Glutamatergic neuron (in vitro differentiated cells): ENCODE measurements at regions not wholly inside any gene's neighbourhood (a gene's known extent, or its start where the extent isn't known, plus 50 kb on each side); places are given as distances from the start of the nearest gene placed in this dataset.

Experiments
- DNase-seq: peaks from one replicate; pipeline ENCODE4 v3.0.0; 2022
- H3K27ac Mint-ChIP-seq: one replicate; pipeline ENCODE4 v1.8.0; 2020; ENCODE audit warnings: mild to moderate bottlenecking, mixed read lengths, inconsistent platforms; ENCODE audit not compliant: unreplicated experiment
- H3K27me3 Mint-ChIP-seq: one replicate; pipeline ENCODE4 v1.8.0; 2020; ENCODE audit warnings: mild to moderate bottlenecking, moderate library complexity, mixed read lengths, inconsistent platforms; ENCODE audit not compliant: unreplicated experiment
- H3K36me3 Mint-ChIP-seq: one replicate; pipeline ENCODE4 v1.8.0; 2020; ENCODE audit warnings: mild to moderate bottlenecking, mixed read lengths, inconsistent platforms; ENCODE audit not compliant: unreplicated experiment
- H3K4me1 Mint-ChIP-seq: one replicate; pipeline ENCODE4 v1.8.0; 2020; ENCODE audit warnings: mild to moderate bottlenecking, low read depth, mixed read lengths, inconsistent platforms; ENCODE audit not compliant: unreplicated experiment
- H3K4me3 Mint-ChIP-seq: one replicate; pipeline ENCODE4 v1.8.0; 2020; ENCODE audit warnings: mild to moderate bottlenecking, mixed read lengths, inconsistent platforms; ENCODE audit not compliant: unreplicated experiment
- H3K9me3 Mint-ChIP-seq: one replicate; pipeline ENCODE4 v1.8.0; 2020; ENCODE audit warnings: mild to moderate bottlenecking, moderate library complexity, mixed read lengths, inconsistent platforms; ENCODE audit not compliant: unreplicated experiment
- TF ChIP-seq, protein P1 (sequence below): fragments of 200-600 bp; sonication (generic); IDR thresholded peaks from one replicate; pipeline ENCODE4 v1.5.0; 2021; ENCODE audit not compliant: partially characterized antibody, unreplicated experiment

DNA sequence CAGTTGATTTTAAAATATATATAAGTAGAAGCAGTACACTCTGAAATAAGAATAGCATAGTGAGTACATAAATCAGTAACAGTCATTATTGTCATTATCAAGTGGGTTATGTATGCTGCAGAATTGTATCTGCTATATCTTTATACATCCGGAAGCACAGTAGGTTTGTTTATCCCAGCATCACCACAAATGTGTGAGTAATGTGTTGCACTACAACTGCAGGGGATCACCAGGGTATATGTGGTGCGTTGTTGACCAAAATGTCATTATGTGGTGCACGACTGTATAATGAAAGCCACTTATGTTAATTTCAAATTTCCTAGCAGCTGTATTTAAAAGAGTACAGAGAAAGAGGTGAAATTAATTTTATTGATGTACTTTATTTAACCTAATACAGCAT lies 87.7 kb upstream of the GADD45A start:
- H3K4me1 Mint-ChIP-seq: no peaks in the 10 kb centered on the region
- no peak overlapping the region for H3K4me3 Mint-ChIP-seq
- H3K36me3 Mint-ChIP-seq: no peaks in the 10 kb centered on the region
- no peak for DNase-seq
- peaks cover 4% of the 10 kb centered on the region for H3K27me3 Mint-ChIP-seq
- H3K27ac Mint-ChIP-seq: no peak overlapping the region
- TF ChIP-seq, protein P1, sequence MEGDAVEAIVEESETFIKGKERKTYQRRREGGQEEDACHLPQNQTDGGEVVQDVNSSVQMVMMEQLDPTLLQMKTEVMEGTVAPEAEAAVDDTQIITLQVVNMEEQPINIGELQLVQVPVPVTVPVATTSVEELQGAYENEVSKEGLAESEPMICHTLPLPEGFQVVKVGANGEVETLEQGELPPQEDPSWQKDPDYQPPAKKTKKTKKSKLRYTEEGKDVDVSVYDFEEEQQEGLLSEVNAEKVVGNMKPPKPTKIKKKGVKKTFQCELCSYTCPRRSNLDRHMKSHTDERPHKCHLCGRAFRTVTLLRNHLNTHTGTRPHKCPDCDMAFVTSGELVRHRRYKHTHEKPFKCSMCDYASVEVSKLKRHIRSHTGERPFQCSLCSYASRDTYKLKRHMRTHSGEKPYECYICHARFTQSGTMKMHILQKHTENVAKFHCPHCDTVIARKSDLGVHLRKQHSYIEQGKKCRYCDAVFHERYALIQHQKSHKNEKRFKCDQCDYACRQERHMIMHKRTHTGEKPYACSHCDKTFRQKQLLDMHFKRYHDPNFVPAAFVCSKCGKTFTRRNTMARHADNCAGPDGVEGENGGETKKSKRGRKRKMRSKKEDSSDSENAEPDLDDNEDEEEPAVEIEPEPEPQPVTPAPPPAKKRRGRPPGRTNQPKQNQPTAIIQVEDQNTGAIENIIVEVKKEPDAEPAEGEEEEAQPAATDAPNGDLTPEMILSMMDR: no peak
- H3K9me3 Mint-ChIP-seq: peaks cover 3% of the 10 kb centered on the region

DNA sequence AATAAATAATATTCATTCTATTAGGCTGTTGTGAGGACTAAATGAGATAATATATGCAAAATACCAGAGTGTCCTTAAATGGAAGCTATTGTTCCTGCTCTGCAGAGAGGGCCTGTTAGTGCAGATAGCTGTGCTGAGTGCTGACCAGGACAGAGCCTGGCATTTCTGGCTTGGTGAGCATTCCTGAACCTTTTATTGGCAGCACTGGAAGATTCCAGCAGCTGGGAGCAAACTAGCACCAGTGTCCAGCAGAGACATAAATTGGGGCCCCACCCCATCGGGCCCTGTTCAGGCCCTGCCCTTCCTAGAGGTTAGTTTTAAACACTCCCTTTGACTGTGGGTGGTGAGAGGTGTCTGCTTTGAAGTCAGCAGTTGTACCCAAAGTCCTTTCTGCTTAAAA lies 85.9 kb upstream of the GADD45A start:
- DNase-seq: no peak
- Mint-ChIP-seq H3K27ac (no peak overlapping the region), H3K9me3 (peaks cover 3% of the 10 kb centered on the region), H3K36me3 (no peaks in the 10 kb centered on the region), H3K27me3 (peaks cover 2% of the 10 kb centered on the region), H3K4me3 (no peak overlapping the region), H3K4me1 (no peaks in the 10 kb centered on the region)
- TF ChIP-seq, protein P1: no peak

DNA sequence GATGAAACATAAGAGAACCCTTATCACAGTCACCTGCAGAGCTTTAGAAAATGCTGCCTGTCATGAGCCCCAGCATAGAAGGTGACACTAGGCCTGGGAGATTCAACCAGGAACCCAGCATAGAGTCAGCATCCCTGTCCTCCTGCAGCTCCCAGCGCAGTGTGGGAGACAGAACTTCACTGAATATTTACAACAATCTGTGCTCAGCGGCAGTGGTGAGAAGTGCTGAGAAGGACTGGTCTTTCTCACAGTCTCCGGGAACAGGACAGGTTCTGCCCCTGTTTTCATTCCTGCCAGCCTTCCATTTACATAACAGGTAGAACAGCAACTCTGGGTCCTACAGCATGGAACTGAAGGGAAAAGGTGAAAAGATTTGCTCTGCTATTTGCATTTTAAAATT lies 83.5 kb upstream of the GADD45A start:
- peaks cover 2% of the 10 kb centered on the region for H3K27me3 Mint-ChIP-seq
- H3K4me1 Mint-ChIP-seq: peaks cover 2% of the 10 kb centered on the region
- no peak overlapping the region for H3K4me3 Mint-ChIP-seq
- H3K27ac Mint-ChIP-seq: no peak overlapping the region
- H3K9me3 Mint-ChIP-seq: peaks cover 3% of the 10 kb centered on the region
- TF ChIP-seq, protein P1: no peak
- no peaks in the 10 kb centered on the region for H3K36me3 Mint-ChIP-seq
- DNase-seq: no peak

DNA sequence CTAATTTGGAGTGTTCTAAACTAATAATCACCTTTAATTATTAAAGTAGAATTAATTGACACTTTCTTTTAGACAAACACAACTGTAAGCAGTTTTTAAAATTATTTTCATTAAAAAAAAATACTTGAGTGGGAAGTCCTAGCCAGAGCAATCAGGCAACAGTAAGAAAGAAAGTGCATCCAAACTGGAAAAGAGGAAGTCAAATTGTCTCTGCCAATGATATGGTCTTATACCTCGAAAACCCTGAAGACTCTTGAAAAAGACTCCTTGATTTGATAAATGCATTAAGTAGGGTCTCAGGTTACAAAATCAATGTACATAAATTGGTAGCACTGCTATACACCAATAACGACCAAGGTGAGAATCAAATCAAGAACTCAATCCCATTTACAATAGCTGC lies 83.0 kb upstream of the GADD45A start:
- H3K27ac Mint-ChIP-seq: no peak overlapping the region
- no peak for DNase-seq
- no peaks in the 10 kb centered on the region for H3K36me3 Mint-ChIP-seq
- H3K9me3 Mint-ChIP-seq: peaks cover 3% of the 10 kb centered on the region
- peaks cover 2% of the 10 kb centered on the region for H3K27me3 Mint-ChIP-seq
- H3K4me1 Mint-ChIP-seq: peaks cover 2% of the 10 kb centered on the region
- TF ChIP-seq, protein P1: no peak
- H3K4me3 Mint-ChIP-seq: no peak overlapping the region

DNA sequence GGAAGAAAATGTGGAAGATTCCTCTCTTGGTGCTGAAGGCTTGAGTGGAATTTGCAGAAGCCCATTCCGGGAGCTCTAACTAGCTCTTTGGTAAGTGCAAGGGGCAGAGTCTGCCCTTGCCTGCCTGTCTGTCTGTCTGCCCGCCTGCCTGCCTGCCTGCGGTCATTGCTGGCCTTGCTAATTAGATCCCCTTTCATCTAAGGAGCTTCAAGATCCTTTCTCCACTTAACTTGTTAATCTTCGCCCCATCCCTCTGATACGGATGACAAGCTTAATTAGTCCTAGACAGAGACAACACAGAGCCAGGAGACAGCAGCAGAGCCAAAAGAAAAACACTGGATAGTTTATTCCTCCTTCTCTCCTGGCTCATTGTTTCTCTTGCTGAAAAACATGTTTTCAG lies 80.2 kb upstream of the GADD45A start:
- Mint-ChIP-seq H3K9me3 (peaks cover 4% of the 10 kb centered on the region), H3K36me3 (no peaks in the 10 kb centered on the region), H3K4me1 (peaks cover 6% of the 10 kb centered on the region), H3K4me3 (no peak overlapping the region), H3K27ac (no peak overlapping the region), H3K27me3 (peaks cover 7% of the 10 kb centered on the region)
- DNase-seq: no peak
- TF ChIP-seq, protein P1: no peak
